ENCODE measurements at regions not wholly inside any gene's neighbourhood (a gene's known extent, or its start where the extent isn't known, plus 50 kb on each side); places are given as distances from the start of the nearest gene placed in this dataset.

- TF ChIP-seq CTCF (IDR thresholded peaks at IDR 0.05; ENCODE audit: low read depth, low read length) (no peak), EZH2phosphoT487 (IDR thresholded peaks at IDR 0.05; ENCODE audit: low read depth) (no peak)
Observed at GRCh38 chrX:122913134-122913533, 270.9 kb upstream of the GRIA3 start.
